ENCODE measurements at regions not wholly inside any gene's neighbourhood (a gene's known extent, or its start where the extent isn't known, plus 50 kb on each side); places are given as distances from the start of the nearest gene placed in this dataset.
A peak's percentile ranks its signal among the peaks of the same experiment; 100 is the strongest.

GRCh38 chr7:115499956-115500355, 530.6 kb downstream of the TFEC start:
- H3K27ac ChIP-seq (ENCODE audit: low read depth, low read length, poor library complexity, severe bottlenecking) = no peak overlapping the region
- no peaks in the 10 kb centered on the region for H3K9me3 ChIP-seq (ENCODE audit: low read depth, low read length, poor library complexity, severe bottlenecking)
- no peaks in the 10 kb centered on the region for H3K36me3 ChIP-seq (ENCODE audit: insufficient read depth, low read length, poor library complexity, severe bottlenecking)
- CTCF ChIA-PET = no interaction called here
- H3K4me3 ChIP-seq (ENCODE audit: low read depth, low read length, poor library complexity, severe bottlenecking) = no peak overlapping the region
- H3K27me3 ChIP-seq (replicated peaks; ENCODE audit: insufficient read depth, low read depth, low read length, poor library complexity) = peaks cover 63% of the 10 kb centered on the region
- no peaks in the 10 kb centered on the region for H3K4me1 ChIP-seq (ENCODE audit: insufficient read depth, low read length, poor library complexity, severe bottlenecking)
- TF ChIP-seq CTCF (conservative IDR thresholded peaks at IDR 0.05; ENCODE audit: low read depth, low read length) (no peak), EZH2 (IDR thresholded peaks at IDR 0.05; ENCODE audit: borderline replicate concordance, low read depth, low read length, poor library complexity, severe bottlenecking) (no peak)
- POLR2A ChIA-PET (ENCODE audit: low non-redundant PET) = no interaction called here
- no peak for DNase-seq (ENCODE audit: low spot score)
- no TSS peak for BruUV-seq (replicated peaks)
- intact Hi-C loops (cut with micrococcal nuclease; ENCODE audit: unreplicated experiment) = no loop called here

GRCh38 chr7:115496006-115496405, 534.6 kb downstream of the TFEC start:
- POLR2A ChIA-PET (ENCODE audit: low non-redundant PET) = no interaction called here
- no TSS peak for BruUV-seq (replicated peaks)

GRCh38 chr7:115494529-115495147, 535.9 kb downstream of the TFEC start:
- ChIA-PET CTCF (no interaction called here), POLR2A (ENCODE audit: low non-redundant PET) (interaction anchor here (0.6 kb wide), 1 partner anchor 17 kb away, joined by 9 read pairs; no protein-coding TSS in a partner anchor)
- intact Hi-C loops (cut with micrococcal nuclease; ENCODE audit: unreplicated experiment) = no loop called here

More at GRCh38 chr7:115496006-115496405, 534.6 kb downstream of the TFEC start:
- TF ChIP-seq CTCF (conservative IDR thresholded peaks at IDR 0.05; ENCODE audit: low read depth, low read length) (no peak), EZH2 (IDR thresholded peaks at IDR 0.05; ENCODE audit: borderline replicate concordance, low read depth, low read length, poor library complexity, severe bottlenecking) (peak; percentile 38)
- CTCF ChIA-PET = no interaction called here
- DNase-seq (ENCODE audit: low spot score) = no peak
- H3K4me3 ChIP-seq (ENCODE audit: low read depth, low read length, poor library complexity, severe bottlenecking) = no peak overlapping the region
- no peaks in the 10 kb centered on the region for H3K9me3 ChIP-seq (ENCODE audit: low read depth, low read length, poor library complexity, severe bottlenecking)
- H3K27ac ChIP-seq (ENCODE audit: low read depth, low read length, poor library complexity, severe bottlenecking) = no peak overlapping the region
- intact Hi-C loops (cut with micrococcal nuclease; ENCODE audit: unreplicated experiment) = no loop called here
- no peaks in the 10 kb centered on the region for H3K36me3 ChIP-seq (ENCODE audit: insufficient read depth, low read length, poor library complexity, severe bottlenecking)
- H3K27me3 ChIP-seq (replicated peaks; ENCODE audit: insufficient read depth, low read depth, low read length, poor library complexity) = peaks cover 90% of the 10 kb centered on the region
- H3K4me1 ChIP-seq (ENCODE audit: insufficient read depth, low read length, poor library complexity, severe bottlenecking) = no peaks in the 10 kb centered on the region

More at GRCh38 chr7:115494529-115495147, 535.9 kb downstream of the TFEC start:
- no peaks in the 10 kb centered on the region for H3K36me3 ChIP-seq (ENCODE audit: insufficient read depth, low read length, poor library complexity, severe bottlenecking)
- H3K27ac ChIP-seq (ENCODE audit: low read depth, low read length, poor library complexity, severe bottlenecking) = no peak overlapping the region
- peaks cover 94% of the 10 kb centered on the region for H3K27me3 ChIP-seq (replicated peaks; ENCODE audit: insufficient read depth, low read depth, low read length, poor library complexity)
- H3K9me3 ChIP-seq (ENCODE audit: low read depth, low read length, poor library complexity, severe bottlenecking) = no peaks in the 10 kb centered on the region
- no peak overlapping the region for H3K4me3 ChIP-seq (ENCODE audit: low read depth, low read length, poor library complexity, severe bottlenecking)
- no peaks in the 10 kb centered on the region for H3K4me1 ChIP-seq (ENCODE audit: insufficient read depth, low read length, poor library complexity, severe bottlenecking)
- DNase-seq (ENCODE audit: low spot score) = peak; percentile 14
- no peak for TF ChIP-seq CTCF (conservative IDR thresholded peaks at IDR 0.05; ENCODE audit: low read depth, low read length)
- TF ChIP-seq EZH2 (IDR thresholded peaks at IDR 0.05; ENCODE audit: borderline replicate concordance, low read depth, low read length, poor library complexity, severe bottlenecking) = no peak
- BruUV-seq (replicated peaks) = no TSS peak

Measured in A673 (cell line).